Cardiac muscle cell (in vitro differentiated cells and primary cell): ENCODE measurements at regions not wholly inside any gene's neighbourhood (a gene's known extent, or its start where the extent isn't known, plus 50 kb on each side); places are given as distances from the start of the nearest gene placed in this dataset.

ENCODE experiments used
- DNase-seq, 2 donors: peaks; one replicate each; pipeline versions ENCODE4 v3.0.0 to v3.0.0-alpha.2; 2010 to 2017; ENCODE audit warnings: low read depth in 1 of 2, low spot score in 1 of 2
- H3K27ac ChIP-seq: fragments of 200-600 bp; sonication (generic); 2 replicates; pipeline ENCODE4 v1.5.1; 2016
- H3K27me3 ChIP-seq: fragments of 200-600 bp; sonication (generic); 2 replicates; pipeline ENCODE4 v1.6.0; 2016; ENCODE audit warnings: control low read depth
- H3K36me3 ChIP-seq: fragments of 200-600 bp; sonication (generic); 2 replicates; pipeline ENCODE4 v1.5.1; 2016; ENCODE audit warnings: control low read depth
- H3K4me1 ChIP-seq: fragments of 200-600 bp; sonication (generic); 2 replicates; pipeline ENCODE4 v1.8.1; 2017; ENCODE audit warnings: low read depth, mild to moderate bottlenecking, mixed run types
- H3K4me3 ChIP-seq: fragments of 200-600 bp; sonication (generic); 2 replicates; pipeline ENCODE4 v1.5.1; 2016; ENCODE audit warnings: mild to moderate bottlenecking
- H3K9me3 ChIP-seq: fragments of 200-600 bp; sonication (generic); 2 replicates; pipeline ENCODE4 v1.5.1; 2017; ENCODE audit warnings: low read depth, mild to moderate bottlenecking, control low read depth
- CTCF ChIP-seq: IDR thresholded peaks from 2 replicates; pipeline ENCODE4 v1.5.1; 2012; ENCODE audit warnings: low read depth, mild to moderate bottlenecking, low read length

- H3K36me3 ChIP-seq = no peaks in the 10 kb centered on the region
- H3K9me3 ChIP-seq = no peaks in the 10 kb centered on the region
- no peak overlapping the region for H3K4me3 ChIP-seq
- TF ChIP-seq CTCF = no peak
- DNase-seq = no peak
- no peak overlapping the region for H3K27ac ChIP-seq
- no peaks in the 10 kb centered on the region for H3K27me3 ChIP-seq
- no peaks in the 10 kb centered on the region for H3K4me1 ChIP-seq
Observed at GRCh38 chr2:238700506-238701340, 147.2 kb upstream of the TWIST2 start.

GRCh38 chr2:238701341-238702206 is 146.3 kb upstream of the TWIST2 start:
- Histone ChIP-seq H3K4me1 (no peaks in the 10 kb centered on the region), H3K27me3 (no peaks in the 10 kb centered on the region), H3K36me3 (no peaks in the 10 kb centered on the region), H3K4me3 (no peak overlapping the region), H3K27ac (no peak overlapping the region), H3K9me3 (no peaks in the 10 kb centered on the region)
- TF ChIP-seq CTCF = no peak
- DNase-seq = no peak

GRCh38 chr2:238702276-238703052 is 145.4 kb upstream of the TWIST2 start:
- Histone ChIP-seq H3K27ac (no peak overlapping the region), H3K4me3 (no peak overlapping the region), H3K36me3 (no peaks in the 10 kb centered on the region), H3K27me3 (no peaks in the 10 kb centered on the region), H3K4me1 (no peaks in the 10 kb centered on the region), H3K9me3 (no peaks in the 10 kb centered on the region)
- no peak for DNase-seq
- no peak for TF ChIP-seq CTCF

GRCh38 chr2:238703053-238703415 is 144.9 kb upstream of the TWIST2 start:
- Histone ChIP-seq H3K4me1 (no peaks in the 10 kb centered on the region), H3K27me3 (no peaks in the 10 kb centered on the region), H3K27ac (no peak overlapping the region), H3K9me3 (no peaks in the 10 kb centered on the region), H3K4me3 (no peak overlapping the region), H3K36me3 (no peaks in the 10 kb centered on the region)
- TF ChIP-seq CTCF = no peak
- DNase-seq = no peak

- Histone ChIP-seq H3K9me3 (no peaks in the 10 kb centered on the region), H3K36me3 (no peaks in the 10 kb centered on the region), H3K4me1 (no peaks in the 10 kb centered on the region), H3K4me3 (no peak overlapping the region), H3K27me3 (no peaks in the 10 kb centered on the region), H3K27ac (no peak overlapping the region)
- DNase-seq = no peak
- TF ChIP-seq CTCF = no peak
Observed at GRCh38 chr2:238703436-238703835, 144.4 kb upstream of the TWIST2 start.
